ENCODE measurements at regions not wholly inside any gene's neighbourhood (a gene's known extent, or its start where the extent isn't known, plus 50 kb on each side); places are given as distances from the start of the nearest gene placed in this dataset.
"Not testable (repeated sequence)": the region's sequence is repeated elsewhere in the genome, so short reads cannot be mapped to it uniquely, and the experiment has no call there.

DNA sequence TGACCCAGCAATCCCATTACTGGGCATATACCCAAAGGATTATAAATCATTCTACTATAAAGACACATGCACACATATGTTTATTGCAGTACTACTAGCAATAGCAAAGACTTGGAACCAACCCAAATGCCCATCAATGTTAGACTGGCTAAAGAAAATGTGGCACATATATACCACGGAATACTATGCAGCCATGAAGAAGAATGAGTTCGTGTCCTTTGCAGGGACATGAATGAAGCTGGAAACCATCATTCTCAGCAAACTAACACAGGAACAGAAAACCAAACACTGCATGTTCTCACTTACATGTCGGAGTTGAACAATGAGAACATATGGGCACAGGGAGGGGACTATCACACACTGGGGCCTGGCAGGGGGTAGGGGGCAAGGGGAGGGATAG is 183.0 kb downstream of the HACE1 start:
- intact Hi-C loops (cut with DNase I); DNase-seq (ENCODE audit: low spot score): not testable (repeated sequence)

DNA sequence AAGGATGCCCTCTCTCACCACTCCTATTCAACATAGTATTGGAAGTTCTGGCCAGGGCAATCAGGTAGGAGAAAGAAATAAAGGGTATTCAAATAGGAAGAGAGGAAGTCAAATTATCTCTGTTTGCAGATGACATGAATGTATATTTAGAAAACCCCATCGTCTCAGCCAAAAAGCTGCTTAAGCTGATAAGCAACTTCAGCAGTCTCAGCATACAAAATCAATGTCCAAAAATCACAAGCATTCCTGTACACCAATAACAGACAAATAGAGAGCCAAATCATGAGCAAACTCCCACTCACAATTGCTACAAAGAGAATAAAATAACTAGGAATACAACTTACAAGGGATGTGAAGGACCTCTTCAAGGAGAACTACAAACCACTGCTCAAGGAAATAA is 184.6 kb downstream of the HACE1 start:
- intact Hi-C loops (cut with DNase I); DNase-seq (ENCODE audit: low spot score): not testable (repeated sequence)

GRCh38 chr6:104673078-104673477 is 186.6 kb downstream of the HACE1 start:
- intact Hi-C loops (cut with DNase I), result not testable (repeated sequence)

GRCh38 chr6:104671591-104671891 is 188.2 kb downstream of the HACE1 start:
- intact Hi-C loops (cut with DNase I); DNase-seq (ENCODE audit: low spot score): not testable (repeated sequence)

More at GRCh38 chr6:104673078-104673477, 186.6 kb downstream of the HACE1 start:
- DNase-seq (ENCODE audit: low spot score), result not testable (repeated sequence)

GRCh38 chr6:104670834-104671590 is 188.7 kb downstream of the HACE1 start:
- DNase-seq (ENCODE audit: low spot score); intact Hi-C loops (cut with DNase I): not testable (repeated sequence)

- intact Hi-C loops (cut with DNase I), result no loop called here
- DNase-seq (ENCODE audit: low spot score), result no peak
Observed at GRCh38 chr6:104669483-104669882, 190.2 kb downstream of the HACE1 start.

GRCh38 chr6:104656235-104656634 is 203.5 kb downstream of the HACE1 start:
- DNase-seq (ENCODE audit: low spot score), result no peak
- intact Hi-C loops (cut with DNase I), result no loop called here

DNA sequence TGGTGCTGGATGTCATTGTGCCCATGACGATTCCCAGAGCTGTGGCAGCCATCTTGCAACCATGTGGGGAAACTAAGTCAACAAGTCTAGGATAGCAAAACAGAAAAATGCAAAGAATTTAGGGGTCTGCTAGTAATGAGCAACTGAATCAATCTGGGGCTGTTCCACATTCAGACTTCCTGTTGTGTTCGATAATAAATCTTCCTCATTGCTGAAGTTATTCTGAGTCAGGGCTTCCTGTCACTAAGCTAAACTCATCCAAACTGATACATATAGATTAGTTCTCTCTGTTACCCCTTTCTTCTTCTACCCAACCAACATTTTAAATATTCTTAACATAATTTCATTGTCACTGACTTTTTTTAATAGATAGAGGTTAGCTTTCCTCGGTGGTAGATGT is 205.9 kb downstream of the HACE1 start:
- intact Hi-C loops (cut with DNase I), result no loop called here

GRCh38 chr6:104648347-104648746 is 211.4 kb downstream of the HACE1 start:
- intact Hi-C loops (cut with DNase I), result no loop called here
- no peak for DNase-seq (ENCODE audit: low spot score)

More for the DNA sequence above, 205.9 kb downstream of the HACE1 start:
- no peak for DNase-seq (ENCODE audit: low spot score)

DNA sequence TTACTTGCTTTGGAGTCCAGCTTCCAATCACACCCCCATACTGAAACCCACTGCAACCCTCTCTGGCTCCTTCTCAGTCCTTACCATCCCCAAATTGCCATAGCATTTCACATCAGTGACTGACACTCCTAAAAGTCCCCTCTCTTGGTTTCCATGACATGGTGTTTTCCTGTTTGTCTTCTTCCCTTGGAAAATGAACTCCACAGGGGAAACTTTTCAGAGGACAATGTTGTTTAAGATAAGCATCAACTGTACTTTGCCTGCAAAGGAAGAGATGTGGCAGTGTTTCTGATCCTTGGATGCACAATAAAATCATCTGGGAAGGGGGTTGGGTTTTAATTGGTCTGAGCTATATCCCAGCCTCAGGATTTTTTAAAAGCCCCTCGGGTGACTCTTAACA is 214.9 kb downstream of the HACE1 start:
- no peak for DNase-seq (ENCODE audit: low spot score)
- intact Hi-C loops (cut with DNase I), result loop anchor here (5.0 kb wide), 1 partner anchor 62 kb away; no protein-coding TSS in a partner anchor

GRCh38 chr6:104642871-104643270 is 216.8 kb downstream of the HACE1 start:
- intact Hi-C loops (cut with DNase I), result loop anchor here (5.0 kb wide), 1 partner anchor 64 kb away; no protein-coding TSS in a partner anchor

DNA sequence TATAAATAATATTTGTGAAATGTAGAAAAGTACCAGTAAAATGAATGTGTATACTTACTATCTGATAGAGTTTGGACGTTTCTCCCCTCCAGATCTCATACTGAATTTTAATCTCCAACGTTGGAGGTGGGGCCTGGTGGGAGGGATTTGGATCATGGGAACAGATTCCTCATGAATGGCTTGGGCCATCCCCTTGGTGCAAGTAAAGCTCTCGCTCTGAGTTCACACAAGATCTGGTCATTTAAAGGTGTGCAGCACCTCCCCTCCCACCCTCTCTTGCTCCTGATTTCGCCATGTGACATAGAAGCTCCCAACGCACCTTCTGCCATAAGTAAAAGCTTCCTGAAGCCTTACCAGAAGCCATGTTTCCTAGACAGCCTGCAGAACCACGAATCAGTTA is 219.0 kb downstream of the HACE1 start:
- no peak for DNase-seq (ENCODE audit: low spot score)
- intact Hi-C loops (cut with DNase I), result loop anchor here (5.0 kb wide), 1 partner anchor 67 kb away; no protein-coding TSS in a partner anchor

More at GRCh38 chr6:104642871-104643270, 216.8 kb downstream of the HACE1 start:
- no peak for DNase-seq (ENCODE audit: low spot score)

- no peak for DNase-seq (ENCODE audit: low spot score)
- intact Hi-C loops (cut with DNase I), result loop anchor here (5.0 kb wide), 1 partner anchor 67 kb away; no protein-coding TSS in a partner anchor
Observed at GRCh38 chr6:104640150-104640700, 219.5 kb downstream of the HACE1 start.

- DNase-seq (ENCODE audit: low spot score), result no peak
- intact Hi-C loops (cut with DNase I), result loop anchor here (5.0 kb wide), 1 partner anchor 68 kb away; no protein-coding TSS in a partner anchor
Observed at GRCh38 chr6:104639668-104640067, 220.1 kb downstream of the HACE1 start.

DNA sequence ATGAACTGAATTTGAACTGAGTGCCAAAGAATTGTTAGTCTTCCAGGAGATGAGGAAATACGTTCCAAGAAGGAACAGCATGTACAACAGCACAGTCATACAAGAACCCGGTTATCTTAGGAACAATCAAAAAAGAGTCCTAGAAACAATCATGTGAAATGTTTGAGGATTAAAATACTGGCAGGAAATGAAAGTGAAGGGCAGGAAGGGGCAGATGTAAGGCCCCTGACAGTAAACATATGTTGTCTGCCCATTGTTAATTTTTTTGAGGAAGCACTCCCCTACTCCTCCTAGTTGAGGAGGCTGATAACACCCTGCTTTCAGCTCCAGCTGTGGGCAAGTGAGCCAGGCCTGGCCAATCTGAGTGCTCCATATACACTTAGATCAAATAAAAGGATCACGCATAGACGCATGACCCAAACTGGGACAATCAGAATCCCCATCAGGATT is 220.9 kb downstream of the HACE1 start:
- DNase-seq (ENCODE audit: low spot score), result no peak
- intact Hi-C loops (cut with DNase I), result no loop called here

- no peak for DNase-seq (ENCODE audit: low spot score)
Observed at GRCh38 chr6:104633125-104633524, 226.6 kb downstream of the HACE1 start.

GRCh38 chr6:104632588-104632987 is 227.1 kb downstream of the HACE1 start:
- intact Hi-C loops (cut with DNase I), result no loop called here
- no peak for DNase-seq (ENCODE audit: low spot score)

More at GRCh38 chr6:104633125-104633524, 226.6 kb downstream of the HACE1 start:
- intact Hi-C loops (cut with DNase I), result no loop called here

DNA sequence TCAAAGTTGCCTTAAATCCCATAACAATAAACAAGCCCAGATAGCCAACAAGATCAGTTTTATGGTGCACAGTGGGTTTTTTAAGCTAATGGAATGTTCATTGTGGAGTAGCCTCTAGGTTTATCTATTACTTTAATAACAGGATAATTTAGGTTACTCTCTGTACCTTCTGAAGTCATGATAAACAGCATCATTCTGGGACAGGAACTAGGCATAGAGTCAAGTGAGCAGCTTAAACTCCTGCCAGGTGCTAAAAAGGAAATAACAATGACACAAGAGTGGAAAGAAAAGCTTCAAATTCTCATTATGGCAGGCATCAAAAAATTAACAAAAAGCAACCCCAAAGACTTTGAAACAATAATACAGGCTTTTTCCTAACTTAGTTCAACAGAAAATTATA is 228.8 kb downstream of the HACE1 start:
- intact Hi-C loops (cut with DNase I), result no loop called here

GRCh38 chr6:104630522-104630921 is 229.2 kb downstream of the HACE1 start:
- no peak for DNase-seq (ENCODE audit: low spot score)
- intact Hi-C loops (cut with DNase I), result no loop called here

More for the DNA sequence above, 228.8 kb downstream of the HACE1 start:
- DNase-seq (ENCODE audit: low spot score), result no peak

GRCh38 chr6:104629826-104630225 is 229.9 kb downstream of the HACE1 start:
- intact Hi-C loops (cut with DNase I), result no loop called here
- no peak for DNase-seq (ENCODE audit: low spot score)

GRCh38 chr6:104625536-104625935 is 234.2 kb downstream of the HACE1 start:
- intact Hi-C loops (cut with DNase I), result no loop called here
- no peak for DNase-seq (ENCODE audit: low spot score)
